Keratinocyte (primary cell): ENCODE measurements at regions not wholly inside any gene's neighbourhood (a gene's known extent, or its start where the extent isn't known, plus 50 kb on each side); places are given as distances from the start of the nearest gene placed in this dataset.
A peak's percentile ranks its signal among the peaks of the same experiment; 100 is the strongest.

ENCODE experiments used
- DNase-seq: peaks from one replicate; pipeline ENCODE4 v3.0.0-alpha.2; 2011; ENCODE audit warnings: low read depth, missing footprints, low spot score
- FAIRE-seq: peaks from 2 replicates; lab custom pipeline; 2011; peaks lifted over from hg19 to GRCh38; lab: Jason Lieb, UNC
- H2AFZ ChIP-seq: 2 replicates; pipeline ENCODE4 v1.6.0; 2012; ENCODE audit warnings: low read length, control low read depth, inconsistent platforms; ENCODE audit not compliant: control insufficient read depth
- H3K27ac ChIP-seq: 2 replicates; pipeline ENCODE4 v1.5.1; 2011; ENCODE audit warnings: low read length; ENCODE audit not compliant: control insufficient read depth, insufficient read depth
- H3K27me3 ChIP-seq: 3 replicates; pipeline ENCODE4 v1.6.0; 2011; ENCODE audit warnings: low read length; ENCODE audit not compliant: control insufficient read depth, insufficient read depth; ENCODE audit errors: extremely low read depth
- H3K36me3 ChIP-seq, 2 experiments: 2 replicates in 1 of 2; 3 replicates in 1 of 2; pipeline ENCODE4 v1.5.1; 2011; ENCODE audit warnings: low read length in 2 of 2, mild to moderate bottlenecking in 1 of 2; ENCODE audit not compliant: control insufficient read depth in 2 of 2, insufficient read depth in 2 of 2; ENCODE audit errors: extremely low read depth in 1 of 2
- H3K4me1 ChIP-seq: 3 replicates; pipeline ENCODE4 v1.5.1; 2011; ENCODE audit warnings: low read length; ENCODE audit not compliant: control insufficient read depth, insufficient read depth; ENCODE audit errors: extremely low read depth
- H3K4me2 ChIP-seq: 3 replicates; pipeline ENCODE4 v1.6.0; 2011; ENCODE audit warnings: low read depth, low read length; ENCODE audit not compliant: control insufficient read depth, insufficient read depth; ENCODE audit errors: extremely low read depth
- H3K4me3 ChIP-seq, 3 experiments: fragments of 200-600 bp in 1 of 3; sonication (generic) in 1 of 3; 2 replicates in 2 of 3; 3 replicates in 1 of 3; pipeline ENCODE4 v1.5.1; 2011 to 2016; ENCODE audit warnings: low read length in 3 of 3, mild to moderate bottlenecking in 3 of 3, control low read depth in 2 of 3, inconsistent platforms in 1 of 3, low read depth in 1 of 3, mixed read lengths in 1 of 3, mixed run types in 1 of 3, moderate library complexity in 1 of 3; ENCODE audit not compliant: control insufficient read depth in 2 of 3, insufficient read depth in 2 of 3; ENCODE audit errors: extremely low read depth in 1 of 3
- H3K79me2 ChIP-seq: 2 replicates; pipeline ENCODE4 v1.6.0; 2012; ENCODE audit warnings: low read length; ENCODE audit not compliant: control insufficient read depth, insufficient read depth
- H3K9ac ChIP-seq: 3 replicates; pipeline ENCODE4 v1.6.0; 2011; ENCODE audit warnings: low read length; ENCODE audit not compliant: control insufficient read depth, insufficient read depth; ENCODE audit errors: extremely low read depth
- H3K9me1 ChIP-seq: 3 replicates; pipeline ENCODE4 v1.6.0; 2011; ENCODE audit warnings: low read length; ENCODE audit not compliant: control insufficient read depth, insufficient read depth; ENCODE audit errors: extremely low read depth
- H3K9me3 ChIP-seq: 2 replicates; pipeline ENCODE4 v1.5.1; 2012; ENCODE audit warnings: low read depth, low read length; ENCODE audit not compliant: control insufficient read depth
- H4K20me1 ChIP-seq: 3 replicates; pipeline ENCODE4 v1.6.0; 2011; ENCODE audit warnings: low read length; ENCODE audit not compliant: control insufficient read depth, insufficient read depth; ENCODE audit errors: extremely low read depth
- EZH2 ChIP-seq: IDR thresholded peaks from one replicate; pipeline ENCODE4 v1.6.1; 2012; ENCODE audit warnings: inconsistent platforms, mild to moderate bottlenecking, low read length, moderate library complexity
- dilution Hi-C: fragments of 300-500 bp; cut with MboI; formaldehyde crosslinking; loops from one replicate; pipeline ENCODE4 v1.7.0; 2020; ENCODE audit warnings: low sequenced_read_pairs; ENCODE audit not compliant: extremely low pct_ligation_motif_present
- TF ChIP-seq, protein P1 (sequence below), 3 experiments: IDR thresholded peaks in 1 of 3; conservative IDR thresholded peaks in 1 of 3; optimal IDR thresholded peaks in 1 of 3; 2 replicates in 2 of 3; 3 replicates in 1 of 3; pipeline versions ENCODE3 to v1.5.1; 2011; ENCODE audit warnings: low read length in 3 of 3, mild to moderate bottlenecking in 3 of 3, moderate library complexity in 2 of 3, control low read depth in 1 of 3, inconsistent platforms in 1 of 3; ENCODE audit not compliant: insufficient read depth in 2 of 3; ENCODE audit errors: extremely low read depth in 1 of 3

- no peaks in the 10 kb centered on the region for H4K20me1 ChIP-seq
- no peaks in the 10 kb centered on the region for H3K9me1 ChIP-seq
- H3K4me2 ChIP-seq, result no peak overlapping the region
- no peak overlapping the region for H3K27ac ChIP-seq
- H2AFZ ChIP-seq, result no peak overlapping the region
- DNase-seq (no peak), FAIRE-seq (peak; percentile 91)
- no peaks in the 10 kb centered on the region for H3K79me2 ChIP-seq
- no peaks in the 10 kb centered on the region for H3K36me3 ChIP-seq
- H3K4me3 ChIP-seq, result no peak overlapping the region
- peaks cover 43% of the 10 kb centered on the region for H3K4me1 ChIP-seq
- dilution Hi-C loops, result no loop called here
- H3K9ac ChIP-seq, result no peak overlapping the region
- TF ChIP-seq EZH2, result no peak
- TF ChIP-seq, protein P1, sequence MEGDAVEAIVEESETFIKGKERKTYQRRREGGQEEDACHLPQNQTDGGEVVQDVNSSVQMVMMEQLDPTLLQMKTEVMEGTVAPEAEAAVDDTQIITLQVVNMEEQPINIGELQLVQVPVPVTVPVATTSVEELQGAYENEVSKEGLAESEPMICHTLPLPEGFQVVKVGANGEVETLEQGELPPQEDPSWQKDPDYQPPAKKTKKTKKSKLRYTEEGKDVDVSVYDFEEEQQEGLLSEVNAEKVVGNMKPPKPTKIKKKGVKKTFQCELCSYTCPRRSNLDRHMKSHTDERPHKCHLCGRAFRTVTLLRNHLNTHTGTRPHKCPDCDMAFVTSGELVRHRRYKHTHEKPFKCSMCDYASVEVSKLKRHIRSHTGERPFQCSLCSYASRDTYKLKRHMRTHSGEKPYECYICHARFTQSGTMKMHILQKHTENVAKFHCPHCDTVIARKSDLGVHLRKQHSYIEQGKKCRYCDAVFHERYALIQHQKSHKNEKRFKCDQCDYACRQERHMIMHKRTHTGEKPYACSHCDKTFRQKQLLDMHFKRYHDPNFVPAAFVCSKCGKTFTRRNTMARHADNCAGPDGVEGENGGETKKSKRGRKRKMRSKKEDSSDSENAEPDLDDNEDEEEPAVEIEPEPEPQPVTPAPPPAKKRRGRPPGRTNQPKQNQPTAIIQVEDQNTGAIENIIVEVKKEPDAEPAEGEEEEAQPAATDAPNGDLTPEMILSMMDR (optimal IDR thresholded peaks at IDR 0.05 in 1 of 3, IDR thresholded peaks at IDR 0.05 in 1 of 3, conservative IDR thresholded peaks at IDR 0.05 in 1 of 3; ENCODE audit: extremely low read depth in 1 of 3, insufficient read depth in 2 of 3, low read length in 3 of 3), result no peak
- no peaks in the 10 kb centered on the region for H3K27me3 ChIP-seq
- no peaks in the 10 kb centered on the region for H3K9me3 ChIP-seq
These were observed 62.1 kb upstream of the NPAS2 start for GRCh38 chr2:100757621-100758394.

DNA sequence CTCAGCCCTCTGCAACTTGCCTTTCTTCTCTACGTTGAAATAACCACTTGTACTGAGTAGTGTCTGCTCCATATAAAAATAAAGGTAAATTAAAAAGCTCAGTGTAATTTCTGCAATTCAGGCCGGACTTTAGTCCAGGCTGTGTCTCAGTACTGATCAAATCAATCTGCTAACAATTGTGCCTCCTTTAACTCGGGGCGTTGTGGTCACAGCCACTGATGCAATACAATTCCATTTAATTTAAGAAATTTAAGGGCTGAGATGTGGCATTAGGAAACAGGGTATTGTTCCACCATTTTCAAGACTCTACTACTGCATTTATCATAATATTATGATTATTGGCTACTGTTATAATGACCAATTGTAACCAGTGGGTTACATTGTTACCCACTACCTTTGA is 60.0 kb upstream of the NPAS2 start:
- no peak overlapping the region for H3K9ac ChIP-seq
- no peak overlapping the region for H3K4me2 ChIP-seq
- H3K27me3 ChIP-seq, result no peaks in the 10 kb centered on the region
- TF ChIP-seq, protein P1 (optimal IDR thresholded peaks at IDR 0.05 in 1 of 3, IDR thresholded peaks at IDR 0.05 in 1 of 3, conservative IDR thresholded peaks at IDR 0.05 in 1 of 3; ENCODE audit: extremely low read depth in 1 of 3, insufficient read depth in 2 of 3, low read length in 3 of 3), result no peak
- TF ChIP-seq EZH2, result no peak
- no peak for FAIRE-seq
- no peak for DNase-seq
- H3K4me1 ChIP-seq, result peaks cover 28% of the 10 kb centered on the region
- H2AFZ ChIP-seq, result no peak overlapping the region
- dilution Hi-C loops, result no loop called here
- H4K20me1 ChIP-seq, result no peaks in the 10 kb centered on the region
- no peak overlapping the region for H3K4me3 ChIP-seq
- no peaks in the 10 kb centered on the region for H3K9me3 ChIP-seq
- no peak overlapping the region for H3K27ac ChIP-seq
- no peaks in the 10 kb centered on the region for H3K79me2 ChIP-seq
- H3K36me3 ChIP-seq, result no peaks in the 10 kb centered on the region
- H3K9me1 ChIP-seq, result no peaks in the 10 kb centered on the region
